GM12878 (cell line): ENCODE measurements at regions not wholly inside any gene's neighbourhood (a gene's known extent, or its start where the extent isn't known, plus 50 kb on each side); places are given as distances from the start of the nearest gene placed in this dataset.

ENCODE experiments used
- ATF2 ChIP-seq: IDR thresholded peaks from 2 replicates; pipeline ENCODE4 v1.6.1; 2012; ENCODE audit warnings: low read length, inconsistent platforms
- BHLHE40 ChIP-seq, 2 experiments: fragments of 450-650 bp in 1 of 2; IDR thresholded peaks; 2 replicates each; pipeline ENCODE4 v1.6.1; 2011 to 2017; ENCODE audit warnings: low read depth in 2 of 2, borderline replicate concordance in 1 of 2, improper control_type of control experiment in 1 of 2, low read length in 1 of 2, mild to moderate bottlenecking in 1 of 2
- CBX3 ChIP-seq: fragments of 200-600 bp; sonication (generic); IDR thresholded peaks from 2 replicates; pipeline ENCODE4 v1.6.1; 2016; ENCODE audit warnings: low read depth, borderline replicate concordance
- CBX5 ChIP-seq: sonication (generic); IDR thresholded peaks from 2 replicates; pipeline ENCODE4 v1.6.1; 2016; ENCODE audit warnings: low read depth, moderate library complexity, mild to moderate bottlenecking, inconsistent platforms
- CREM ChIP-seq: IDR thresholded peaks from 2 replicates; pipeline ENCODE4 v1.6.1; 2014; ENCODE audit warnings: antibody characterized with exemption, low read depth
- E4F1 ChIP-seq: fragments of 450-650 bp; IDR thresholded peaks from 2 replicates; pipeline ENCODE4 v1.6.1; 2018; ENCODE audit warnings: borderline replicate concordance, mild to moderate bottlenecking; ENCODE audit not compliant: partially characterized antibody
- EED ChIP-seq: sonication (generic); IDR thresholded peaks from 2 replicates; pipeline ENCODE4 v1.6.1; 2016; ENCODE audit warnings: antibody characterized with exemption, low read depth
- EGR1 ChIP-seq, 2 experiments: IDR thresholded peaks; 1 replicate in 1 of 2; 2 replicates in 1 of 2; pipeline ENCODE4 v1.6.1; 2011 to 2012; ENCODE audit warnings: low read depth in 2 of 2, low read length in 2 of 2, borderline replicate concordance in 1 of 2, mild to moderate bottlenecking in 1 of 2, moderate library complexity in 1 of 2
- EZH2 ChIP-seq: IDR thresholded peaks from 2 replicates; pipeline ENCODE4 v1.6.1; 2012; ENCODE audit warnings: low read depth, mild to moderate bottlenecking, control low read depth, inconsistent platforms, low read length, borderline replicate concordance; ENCODE audit not compliant: control insufficient read depth
- FOS ChIP-seq: IDR thresholded peaks from 3 replicates; pipeline ENCODE4 v1.6.1; 2011; ENCODE audit warnings: borderline replicate concordance; ENCODE audit not compliant: insufficient read length; ENCODE audit errors: extremely low read depth
- GABPA ChIP-seq: IDR thresholded peaks from 2 replicates; pipeline ENCODE4 v1.6.1; 2014; ENCODE audit warnings: antibody characterized with exemption, low read depth, mild to moderate bottlenecking, inconsistent platforms
- GATAD2B ChIP-seq: fragments of 450-650 bp; conservative IDR thresholded peaks from 2 replicates; pipeline ENCODE4 v1.6.1; 2017; ENCODE audit warnings: low read depth, mild to moderate bottlenecking, moderate library complexity
- HDAC2 ChIP-seq: fragments of 200-600 bp; sonication (generic); IDR thresholded peaks from 2 replicates; pipeline ENCODE4 v1.6.1; 2017
- HDGF ChIP-seq: fragments of 450-650 bp; IDR thresholded peaks from 2 replicates; pipeline ENCODE4 v1.6.1; 2016; ENCODE audit warnings: antibody characterized with exemption
- IKZF1 ChIP-seq: fragments of 450-650 bp; conservative IDR thresholded peaks from 2 replicates; pipeline ENCODE4 v1.6.1; 2017; ENCODE audit warnings: antibody characterized with exemption, mild to moderate bottlenecking
- IRF4 ChIP-seq: IDR thresholded peaks from 2 replicates; pipeline ENCODE4 v1.6.1; 2011; ENCODE audit warnings: low read depth, low read length
- MTA3 ChIP-seq: IDR thresholded peaks from 2 replicates; pipeline ENCODE4 v1.6.1; 2012; ENCODE audit warnings: low read length, inconsistent platforms, borderline replicate concordance
- MXI1 ChIP-seq: fragments of 150-350 bp; IDR thresholded peaks from 2 replicates; pipeline ENCODE4 v1.6.1; 2011; ENCODE audit warnings: low read depth, mild to moderate bottlenecking, inconsistent platforms, low read length, improper control_type of control experiment
- NFIC ChIP-seq: IDR thresholded peaks from 2 replicates; pipeline ENCODE4 v1.6.1; 2012; ENCODE audit warnings: low read depth, mild to moderate bottlenecking, inconsistent platforms, low read length, moderate library complexity
- NR2F1 ChIP-seq: fragments of 450-650 bp; conservative IDR thresholded peaks from 2 replicates; pipeline ENCODE4 v1.6.1; 2017; ENCODE audit warnings: mild to moderate bottlenecking
- SREBF1 ChIP-seq: IDR thresholded peaks from 2 replicates; pipeline ENCODE4 v1.6.1; 2012; ENCODE audit warnings: mild to moderate bottlenecking, low read length
- SUZ12 ChIP-seq: fragments of 200-600 bp; sonication (generic); IDR thresholded peaks from one replicate; pipeline ENCODE4 v1.6.1; 2018; ENCODE audit warnings: antibody characterized with exemption, mild to moderate bottlenecking; ENCODE audit not compliant: unreplicated experiment
- TAF1 ChIP-seq: IDR thresholded peaks from 2 replicates; pipeline ENCODE4 v1.6.1; 2011; ENCODE audit warnings: mild to moderate bottlenecking, low read depth, low read length, borderline replicate concordance
- USF1 ChIP-seq: IDR thresholded peaks from 2 replicates; pipeline ENCODE4 v1.6.1; 2011; ENCODE audit warnings: borderline replicate concordance, low read depth, mild to moderate bottlenecking, moderate library complexity, mixed read lengths, low read length; ENCODE audit not compliant: insufficient read depth; ENCODE audit errors: extremely low read length

GRCh38 chr5:54868511-54869483 is 116.6 kb downstream of the ESM1 start (continued):
- no peak for TF ChIP-seq E4F1
- no peak for TF ChIP-seq CBX5
- TF ChIP-seq EZH2: no peak
- TF ChIP-seq CREM: peak; percentile 48; the same call in 1 of the 2 replicates
- no peak for TF ChIP-seq SUZ12
- TF ChIP-seq MXI1: no peak
- TF ChIP-seq GATAD2B: no peak
- TF ChIP-seq BHLHE40 (IDR thresholded peaks at IDR 0.05; ENCODE audit: borderline replicate concordance in 1 of 2, low read depth in 2 of 2, low read length in 1 of 2): 0 out of 4 replicates have a peak, but pooled peaks of 1 of the 2 experiments have one; percentile 5
- TF ChIP-seq EED: 0 out of 2 replicates have a peak, but pooled peaks have one; percentile 13
- TF ChIP-seq IRF4: peak; percentile 77; the same call in 1 of the 2 replicates
- peak; percentile 60; the same call in 1 of the 2 replicates for TF ChIP-seq NFIC
- TF ChIP-seq SREBF1: no peak
- TF ChIP-seq IKZF1: no peak
- TF ChIP-seq HDGF: no peak
- no peak for TF ChIP-seq CBX3
- TF ChIP-seq EGR1 (IDR thresholded peaks at IDR 0.05; ENCODE audit: borderline replicate concordance in 1 of 2, low read depth in 2 of 2, low read length in 2 of 2): no peak
- TF ChIP-seq HDAC2: no peak
- TF ChIP-seq GABPA: no peak
- TF ChIP-seq NR2F1: no peak
- TF ChIP-seq TAF1: no peak
- TF ChIP-seq FOS: no peak
- TF ChIP-seq USF1: no peak
- peak; percentile 27; the same call in 1 of the 2 replicates for TF ChIP-seq ATF2
- TF ChIP-seq MTA3: no peak
